ENCODE measurements at regions not wholly inside any gene's neighbourhood (a gene's known extent, or its start where the extent isn't known, plus 50 kb on each side); places are given as distances from the start of the nearest gene placed in this dataset.

- TF ChIP-seq CTCF (IDR thresholded peaks at IDR 0.05) = no peak
- TF ChIP-seq POLR2A (IDR thresholded peaks at IDR 0.05) = no peak
- no peak for TF ChIP-seq POLR2AphosphoS5 (IDR thresholded peaks at IDR 0.05)
Observed at GRCh38 chr11:11748706-11749365, 92.9 kb upstream of the USP47 start.
